ENCODE measurements at regions not wholly inside any gene's neighbourhood (a gene's known extent, or its start where the extent isn't known, plus 50 kb on each side); places are given as distances from the start of the nearest gene placed in this dataset.

DNA sequence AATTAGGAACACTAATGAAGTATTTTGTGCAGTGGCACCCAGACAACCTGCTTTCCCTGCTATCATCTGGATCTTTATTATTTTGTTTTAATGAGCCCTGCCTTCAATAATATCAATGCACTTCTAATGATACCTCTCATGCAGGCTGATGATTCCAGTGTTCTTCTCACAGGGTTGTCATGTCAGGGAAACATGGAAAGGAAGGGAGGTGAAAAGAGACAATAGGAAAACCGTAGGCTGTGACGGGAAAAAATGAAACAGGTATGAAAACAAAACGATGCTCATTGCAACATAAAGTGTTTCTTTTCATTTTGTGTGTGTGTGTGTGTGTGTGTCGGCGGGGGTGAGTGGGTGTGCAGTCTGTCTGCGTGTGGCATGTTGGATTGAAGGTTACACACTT is 102.6 kb upstream of the CTBP2 start:
- TF ChIP-seq ZFP36 (IDR thresholded peaks at IDR 0.05; ENCODE audit: borderline replicate concordance, partially characterized antibody), result no peak
- TF ChIP-seq, protein P1, sequence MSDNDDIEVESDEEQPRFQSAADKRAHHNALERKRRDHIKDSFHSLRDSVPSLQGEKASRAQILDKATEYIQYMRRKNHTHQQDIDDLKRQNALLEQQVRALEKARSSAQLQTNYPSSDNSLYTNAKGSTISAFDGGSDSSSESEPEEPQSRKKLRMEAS (IDR thresholded peaks at IDR 0.05), result no peak
- no peak for TF ChIP-seq POLR2AphosphoS2 (conservative IDR thresholded peaks at IDR 0.05; ENCODE audit: low read length)
- TF ChIP-seq, protein P2, sequence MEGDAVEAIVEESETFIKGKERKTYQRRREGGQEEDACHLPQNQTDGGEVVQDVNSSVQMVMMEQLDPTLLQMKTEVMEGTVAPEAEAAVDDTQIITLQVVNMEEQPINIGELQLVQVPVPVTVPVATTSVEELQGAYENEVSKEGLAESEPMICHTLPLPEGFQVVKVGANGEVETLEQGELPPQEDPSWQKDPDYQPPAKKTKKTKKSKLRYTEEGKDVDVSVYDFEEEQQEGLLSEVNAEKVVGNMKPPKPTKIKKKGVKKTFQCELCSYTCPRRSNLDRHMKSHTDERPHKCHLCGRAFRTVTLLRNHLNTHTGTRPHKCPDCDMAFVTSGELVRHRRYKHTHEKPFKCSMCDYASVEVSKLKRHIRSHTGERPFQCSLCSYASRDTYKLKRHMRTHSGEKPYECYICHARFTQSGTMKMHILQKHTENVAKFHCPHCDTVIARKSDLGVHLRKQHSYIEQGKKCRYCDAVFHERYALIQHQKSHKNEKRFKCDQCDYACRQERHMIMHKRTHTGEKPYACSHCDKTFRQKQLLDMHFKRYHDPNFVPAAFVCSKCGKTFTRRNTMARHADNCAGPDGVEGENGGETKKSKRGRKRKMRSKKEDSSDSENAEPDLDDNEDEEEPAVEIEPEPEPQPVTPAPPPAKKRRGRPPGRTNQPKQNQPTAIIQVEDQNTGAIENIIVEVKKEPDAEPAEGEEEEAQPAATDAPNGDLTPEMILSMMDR (IDR thresholded peaks at IDR 0.05), result no peak
- no peak for TF ChIP-seq RFX5 (IDR thresholded peaks at IDR 0.05)
- no peak for TF ChIP-seq MYC (IDR thresholded peaks at IDR 0.05; ENCODE audit: borderline replicate concordance, low read length)
- no peak for TF ChIP-seq POLR2A (IDR thresholded peaks at IDR 0.05; ENCODE audit: low read length)
- no peak for TF ChIP-seq CHD4 (IDR thresholded peaks at IDR 0.05; ENCODE audit: borderline replicate concordance)
- no peak for TF ChIP-seq HOXB13 (CRISPR knock-in tag; IDR thresholded peaks at IDR 0.05; ENCODE audit: low read depth)
- TF ChIP-seq RAD21 (conservative IDR thresholded peaks at IDR 0.05 in 1 of 2, IDR thresholded peaks at IDR 0.05 in 1 of 2), result no peak
- no peak for TF ChIP-seq NR3C1 (IDR thresholded peaks at IDR 0.05)
- no peak for TF ChIP-seq NFE2L2 (conservative IDR thresholded peaks at IDR 0.05; ENCODE audit: low read length)

All from A549 (cell line).